GM10248 (cell line): ENCODE measurements at regions not wholly inside any gene's neighbourhood (a gene's known extent, or its start where the extent isn't known, plus 50 kb on each side); places are given as distances from the start of the nearest gene placed in this dataset.

ENCODE experiments used
- CTCF ChIA-PET: fragments of 300-600 bp; sonication (Branson Sonifier 250); formaldehyde crosslinking; extraction: SDS; loops from one replicate; lab custom pipeline; 2021; ENCODE audit warnings: antibody characterized with exemption; lab: Yijun Ruan, JAX
- POLR2A ChIA-PET: fragments of 350-650 bp; sonication (Branson Sonifier 250); formaldehyde crosslinking; extraction: SDS; loops from one replicate; lab custom pipeline; 2020; ENCODE audit warnings: antibody characterized with exemption; lab: Yijun Ruan, JAX
- DNase-seq: peaks from one replicate; pipeline ENCODE4 v3.0.0; 2012; ENCODE audit errors: extremely low spot score
- CTCF ChIP-seq: IDR thresholded peaks from 2 replicates; pipeline ENCODE4 v1.5.1; 2012; ENCODE audit warnings: mild to moderate bottlenecking, low read depth; ENCODE audit errors: extremely low read depth, missing control alignments, control extremely low read depth

GRCh38 chr16:64731891-64732290, 390.0 kb downstream of the CDH11 start:
- DNase-seq: no peak
- no peak for TF ChIP-seq CTCF
- CTCF ChIA-PET: no interaction called here
- POLR2A ChIA-PET: no interaction called here

GRCh38 chr16:64730261-64730660, 391.6 kb downstream of the CDH11 start:
- CTCF ChIA-PET: interaction anchor here (1.4 kb wide), 1 partner anchor 18 kb away, joined by 4 read pairs; no protein-coding TSS in a partner anchor
- no peak for TF ChIP-seq CTCF
- no peak for DNase-seq
- POLR2A ChIA-PET: no interaction called here

- ChIA-PET POLR2A (no interaction called here), CTCF (no interaction called here)
- TF ChIP-seq CTCF: no peak
- DNase-seq: no peak
Observed at GRCh38 chr16:64724339-64724738, 397.5 kb downstream of the CDH11 start.

- CTCF ChIA-PET: no interaction called here
- POLR2A ChIA-PET: no interaction called here
- TF ChIP-seq CTCF: no peak
- DNase-seq: no peak
Observed at GRCh38 chr16:64718486-64718885, 403.4 kb downstream of the CDH11 start.

GRCh38 chr16:64717871-64718270, 404.0 kb downstream of the CDH11 start:
- TF ChIP-seq CTCF: no peak
- CTCF ChIA-PET: no interaction called here
- POLR2A ChIA-PET: no interaction called here
- no peak for DNase-seq

- CTCF ChIA-PET: no interaction called here
- POLR2A ChIA-PET: no interaction called here
- DNase-seq: no peak
- TF ChIP-seq CTCF: no peak
Observed at GRCh38 chr16:64715624-64716023, 406.2 kb downstream of the CDH11 start.

GRCh38 chr16:64712026-64712425, 409.8 kb downstream of the CDH11 start:
- DNase-seq: no peak
- no peak for TF ChIP-seq CTCF
- CTCF ChIA-PET: interaction anchor here (0.9 to 1.3 kb wide), 3 partner anchors 11 to 18 kb away, joined by 3 to 4 read pairs (median 3); no protein-coding TSS in a partner anchor
- POLR2A ChIA-PET: no interaction called here
